ENCODE measurements at regions not wholly inside any gene's neighbourhood (a gene's known extent, or its start where the extent isn't known, plus 50 kb on each side); places are given as distances from the start of the nearest gene placed in this dataset.

DNA sequence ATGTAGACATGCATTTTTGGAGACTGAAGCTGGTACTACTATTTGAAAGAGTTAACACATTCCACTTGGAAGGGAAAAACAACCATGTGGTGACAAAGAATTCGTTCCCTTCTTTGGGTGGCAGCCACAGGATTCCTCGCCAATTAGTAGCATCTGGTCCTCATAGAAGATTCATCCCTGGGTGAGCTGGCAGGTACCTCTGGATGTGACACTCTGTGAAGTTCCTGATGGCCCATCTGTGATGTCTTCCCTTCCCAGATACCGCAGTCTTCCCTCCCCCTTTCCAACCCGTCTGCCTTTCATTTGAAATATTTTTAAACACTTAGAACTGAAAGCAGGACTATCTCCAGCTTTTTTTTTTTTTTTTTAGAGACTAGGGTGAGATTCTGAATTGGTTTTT lies 569.5 kb downstream of the TYW1 start:
- no peak for DNase-seq

DNA sequence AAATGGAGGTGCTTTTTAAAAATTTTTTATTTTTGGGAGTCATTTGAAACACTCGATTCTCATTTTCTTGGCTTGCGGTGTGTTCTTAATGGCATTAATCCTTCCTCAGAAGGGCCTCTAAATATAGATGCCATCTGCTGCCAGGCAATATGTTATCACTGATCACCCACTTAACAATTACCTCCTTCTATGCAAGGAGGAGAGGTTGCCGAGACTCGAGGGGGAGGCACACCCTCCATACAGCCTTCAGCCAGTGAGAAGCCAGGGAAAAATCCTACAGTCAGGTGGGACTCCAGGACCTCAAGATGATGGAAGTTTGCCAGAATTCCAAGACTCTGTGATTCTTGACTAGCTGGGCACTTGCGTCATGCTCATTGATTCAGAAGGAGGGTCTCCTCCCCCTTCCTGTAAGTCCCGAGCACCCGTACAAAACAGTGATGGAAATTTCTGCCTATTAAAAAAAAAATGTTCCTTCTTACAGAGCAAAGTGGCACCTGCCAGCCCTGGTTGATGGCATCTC lies 574.5 kb downstream of the TYW1 start:
- no peak for DNase-seq

DNA sequence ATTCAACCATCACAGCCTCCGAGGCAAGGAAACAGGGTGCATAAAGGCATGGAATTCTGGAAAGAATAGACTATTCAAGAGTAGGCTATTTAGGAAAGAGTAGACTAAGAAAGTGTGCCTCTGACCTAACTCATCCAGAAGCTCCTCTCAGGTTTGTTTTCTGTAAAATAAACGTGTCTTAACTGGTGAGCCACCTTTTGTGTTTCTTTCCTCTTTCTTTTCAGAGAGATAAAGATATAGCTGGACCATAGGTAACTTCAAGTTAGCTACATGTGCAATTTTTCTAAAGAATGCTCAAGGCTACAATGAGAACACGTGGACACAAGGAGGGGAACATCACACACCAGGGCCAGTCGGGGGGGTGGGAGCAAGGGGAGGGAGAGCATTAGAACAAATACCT lies 577.0 kb downstream of the TYW1 start:
- no peak for DNase-seq

DNA sequence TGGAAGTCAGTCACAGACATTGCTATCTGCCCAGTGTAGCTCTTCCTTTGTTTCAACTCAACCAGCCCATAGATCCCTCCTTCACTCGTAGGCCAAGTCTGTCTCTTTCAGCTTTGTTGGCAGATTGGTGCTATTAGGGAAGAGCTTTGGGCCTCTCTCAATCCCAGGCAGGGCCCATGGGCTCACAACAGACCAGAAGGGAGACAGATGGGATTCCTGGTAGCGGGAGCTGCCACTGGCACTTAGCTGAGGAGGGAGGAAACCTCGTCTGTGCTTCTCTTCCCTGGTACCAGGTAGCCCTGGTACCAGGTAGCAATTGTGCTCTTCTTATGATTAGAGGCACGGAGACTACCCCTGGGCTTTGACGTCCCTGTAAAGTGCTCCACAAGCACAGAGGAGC lies 592.0 kb downstream of the TYW1 start:
- no peak for DNase-seq

DNA sequence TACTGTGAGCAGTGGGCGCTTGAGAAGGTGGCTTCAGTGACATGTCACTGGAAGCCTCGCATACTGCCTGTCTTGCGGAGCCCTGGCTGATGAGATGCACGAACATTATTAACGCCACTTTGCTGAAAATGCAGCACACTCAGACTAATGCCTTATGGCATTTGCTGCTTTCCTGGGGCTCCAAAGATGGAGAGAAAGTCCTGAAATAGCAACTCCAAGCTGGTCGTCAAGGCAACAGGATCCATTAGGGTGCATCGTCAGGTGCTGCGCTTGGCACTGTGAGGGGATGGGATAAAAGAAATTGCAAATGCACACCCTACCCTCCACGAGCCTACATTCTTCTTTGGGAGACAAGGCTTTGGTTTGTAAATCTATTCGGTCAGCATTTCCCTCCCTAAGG lies 592.5 kb downstream of the TYW1 start:
- DNase-seq: no peak

DNA sequence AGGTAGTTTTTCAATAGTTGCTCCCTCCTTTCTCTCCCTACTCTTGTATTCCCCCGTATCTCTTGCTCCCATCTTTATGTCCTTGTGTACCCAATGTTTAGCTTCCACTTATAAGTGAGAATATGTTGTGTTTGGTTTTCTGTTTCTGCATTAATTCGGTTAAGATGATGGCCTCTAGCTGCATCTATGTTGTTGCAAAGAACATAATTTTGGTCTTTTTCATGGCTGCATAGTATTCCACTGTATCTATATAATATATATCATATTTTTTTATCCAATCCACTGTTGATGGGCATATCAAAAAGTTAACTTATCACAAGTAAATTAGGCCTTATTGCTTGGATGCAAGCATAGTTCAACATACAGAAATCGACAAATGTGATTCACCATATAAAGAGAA lies 594.0 kb downstream of the TYW1 start:
- no peak for DNase-seq

DNA sequence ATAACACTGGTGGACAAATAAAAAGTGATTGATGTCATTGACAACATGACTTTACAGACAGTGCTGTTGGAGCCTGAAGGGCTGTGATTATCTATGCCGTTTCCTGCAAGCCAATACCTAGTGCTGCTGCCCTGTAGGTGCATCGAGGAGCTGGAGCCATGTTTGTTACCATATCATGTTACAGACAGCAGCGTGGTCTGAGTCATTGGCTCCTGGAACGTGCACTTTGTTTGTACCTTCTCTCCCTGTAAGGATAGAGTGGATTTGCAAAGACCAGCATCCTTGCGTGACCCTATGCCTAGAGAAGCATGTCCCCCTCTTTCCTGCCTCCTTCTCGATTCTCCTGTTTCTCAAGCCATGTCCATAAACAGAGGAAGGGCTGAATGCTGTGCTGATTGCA lies 597.2 kb downstream of the TYW1 start:
- no peak for DNase-seq

DNA sequence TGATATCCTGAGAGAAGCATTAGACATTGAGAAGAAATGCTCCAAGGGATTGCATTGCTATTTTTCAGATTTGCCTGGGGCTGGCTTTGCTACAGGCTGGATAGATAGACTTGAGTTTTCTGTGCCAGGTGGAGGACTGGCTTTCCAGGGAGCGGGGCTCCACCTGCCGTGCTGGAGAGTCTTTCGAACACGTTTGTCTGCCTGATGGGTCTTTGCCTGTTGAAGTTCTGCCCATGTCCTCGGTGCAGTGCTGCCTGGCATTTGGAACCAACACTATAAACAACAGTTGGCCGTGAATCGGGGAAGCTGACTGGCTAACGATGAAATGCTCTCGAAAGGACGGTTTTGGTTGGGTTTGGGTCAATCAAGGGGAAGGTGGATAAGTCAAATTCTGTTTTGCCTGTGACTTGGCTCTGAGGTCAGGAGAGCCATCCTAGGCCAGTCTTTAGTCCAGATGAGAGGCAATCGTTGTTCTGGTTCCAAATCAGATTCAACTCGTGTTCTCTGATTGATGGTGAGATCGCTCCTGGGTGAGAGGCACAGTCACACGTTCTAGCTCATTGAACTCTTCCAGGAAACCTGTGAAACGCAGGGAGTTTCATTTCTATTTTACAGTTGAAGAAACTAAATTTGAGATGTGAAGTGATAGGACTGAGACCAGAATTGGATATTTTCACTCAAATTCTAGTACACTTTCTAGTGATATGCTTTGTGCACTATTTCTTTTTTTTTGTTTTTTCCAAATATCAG lies 599.0 kb downstream of the TYW1 start:
- no peak for DNase-seq

DNA sequence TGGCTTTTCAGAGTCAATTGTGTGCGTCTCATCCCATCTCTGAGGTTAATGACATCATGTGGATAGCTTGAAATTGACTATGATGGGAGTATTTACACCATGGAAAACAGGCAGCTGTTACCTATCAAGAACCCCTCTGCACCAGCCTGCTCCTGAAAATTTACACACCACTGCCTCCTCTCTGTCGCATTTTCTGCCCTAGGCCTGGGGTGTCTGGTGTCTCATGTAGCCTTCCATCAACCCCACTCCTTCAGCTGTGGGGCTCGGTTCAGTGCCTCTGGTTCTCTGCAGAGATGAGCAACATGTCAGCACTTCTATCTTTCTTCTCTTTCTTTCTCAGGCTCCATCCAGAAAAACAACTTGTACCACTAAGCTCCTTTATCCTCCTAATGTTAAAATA lies 600.5 kb downstream of the TYW1 start:
- DNase-seq: no peak

DNA sequence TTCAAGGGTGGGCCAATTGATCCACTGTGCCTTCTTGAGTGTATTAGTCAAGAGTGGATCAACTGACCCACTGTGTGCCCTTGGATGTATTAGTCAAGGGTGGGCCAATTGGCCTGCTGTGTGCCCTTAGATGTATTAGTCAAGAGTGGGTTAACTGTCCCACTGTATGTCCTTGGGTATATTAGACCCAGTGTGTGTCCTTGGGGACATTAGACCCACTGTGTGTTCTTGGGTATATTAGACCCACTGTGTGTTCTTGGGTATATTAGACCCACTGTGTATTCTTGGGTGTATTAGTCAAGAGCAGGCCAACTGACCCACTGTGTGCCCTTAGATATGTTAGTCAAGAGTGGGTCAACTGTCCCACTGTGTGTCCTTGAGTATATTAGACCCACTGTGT lies 601.8 kb downstream of the TYW1 start:
- no peak for DNase-seq

DNA sequence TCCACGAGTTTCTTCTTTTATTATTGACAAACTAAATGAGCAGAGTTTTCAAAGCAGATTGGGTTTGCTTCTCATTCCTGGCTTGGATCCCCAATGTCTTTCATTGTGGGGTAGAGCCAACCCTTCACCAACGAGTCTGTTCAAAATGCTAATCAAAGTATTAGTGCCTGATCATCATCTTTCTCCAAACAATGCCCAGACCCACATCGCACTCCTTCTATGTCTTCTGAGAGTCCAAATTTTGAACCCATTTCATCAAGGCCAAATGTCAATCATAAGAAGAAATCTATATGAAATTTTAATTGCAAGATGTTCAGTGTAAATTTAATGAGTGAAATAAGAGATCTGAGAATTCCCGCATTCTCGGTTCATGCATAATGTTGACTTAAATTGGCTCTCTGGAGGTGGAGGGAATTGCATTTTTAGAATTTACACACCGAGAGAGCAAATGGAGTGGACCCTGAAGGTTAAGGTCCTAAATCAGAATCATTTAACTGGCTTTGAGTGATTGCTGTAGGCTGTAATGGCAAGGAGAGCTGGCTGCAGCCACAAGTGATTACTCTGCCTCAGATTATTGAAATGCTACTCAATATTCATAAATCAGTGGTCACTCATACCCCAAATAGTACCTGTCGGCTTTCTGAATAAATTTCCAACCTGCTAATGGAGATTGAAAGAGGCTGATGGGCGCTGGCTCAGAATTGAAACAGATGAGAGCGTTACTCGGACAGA lies 602.9 kb downstream of the TYW1 start:
- no peak for DNase-seq

DNA sequence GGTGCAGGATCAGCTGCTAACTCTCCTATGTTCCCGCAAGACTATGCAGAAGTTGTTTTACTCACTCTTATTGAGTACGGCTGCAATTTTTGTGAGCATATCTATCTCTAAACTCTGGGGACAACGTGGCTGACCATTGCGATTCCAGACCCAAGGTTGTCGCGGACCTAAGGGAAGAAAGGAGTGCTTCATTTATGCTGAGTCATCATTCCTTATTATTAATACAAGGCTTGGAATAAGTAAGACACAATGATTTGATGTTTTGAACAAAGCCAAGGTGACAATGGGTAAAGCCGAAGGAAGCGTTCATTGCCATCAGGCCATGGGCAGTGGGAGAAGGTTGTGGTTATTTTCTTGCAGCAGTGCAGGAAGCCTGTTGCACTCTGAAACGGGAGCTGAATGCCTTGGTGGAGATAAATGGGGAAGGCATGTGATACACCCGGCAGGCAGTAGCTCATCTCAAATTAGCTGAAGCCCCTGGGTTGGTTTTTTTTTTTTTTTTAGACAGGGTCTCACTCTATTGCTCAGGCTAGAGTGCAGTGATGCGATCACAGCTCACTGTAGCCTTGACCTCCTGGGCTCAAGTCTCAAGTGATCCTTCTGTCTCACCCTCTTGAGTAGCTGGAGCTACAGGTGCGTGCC lies 605.7 kb downstream of the TYW1 start:
- DNase-seq: no peak

DNA sequence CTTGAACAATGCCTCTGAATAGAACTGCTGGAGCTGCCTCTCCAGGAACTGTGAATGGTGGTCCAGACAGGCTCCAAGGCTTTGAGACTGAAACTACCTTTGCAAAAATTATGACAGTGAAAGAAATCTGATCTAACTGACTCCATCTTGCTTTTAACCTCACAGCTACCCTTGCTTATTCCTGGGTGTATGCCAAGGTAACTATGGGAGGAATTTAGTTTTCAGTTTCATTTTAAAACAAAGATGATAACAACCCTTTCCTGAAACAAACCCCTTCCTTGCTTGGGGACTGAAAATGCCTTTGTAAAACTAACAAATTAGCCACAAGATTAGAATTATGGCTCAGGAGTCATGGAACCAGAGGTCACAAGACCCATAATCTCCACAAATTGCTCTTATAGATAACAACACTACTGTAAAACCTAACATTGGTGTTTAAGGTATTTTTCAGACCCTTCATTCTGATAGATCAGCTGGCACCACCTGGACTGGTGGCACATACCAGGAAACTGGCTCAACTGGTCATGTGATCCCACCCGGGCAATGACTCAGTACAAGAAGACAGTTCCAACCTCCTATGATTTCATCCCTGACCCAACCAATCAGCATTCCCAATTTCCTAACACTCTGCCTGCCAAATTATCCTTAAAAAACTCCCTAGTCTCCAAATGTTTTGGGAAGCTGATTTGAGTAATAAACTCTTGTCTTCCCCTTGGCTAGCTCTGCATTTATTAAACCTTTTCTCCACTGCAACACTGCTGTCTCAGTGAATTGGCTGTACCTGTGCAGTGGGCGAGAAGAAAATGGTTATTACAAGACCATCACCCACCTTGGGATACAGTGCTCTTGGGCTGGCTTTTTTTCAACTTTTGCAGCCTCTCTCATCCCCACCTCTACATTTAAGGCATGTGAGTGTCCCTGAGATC lies 608.1 kb downstream of the TYW1 start:
- DNase-seq: no peak

DNA sequence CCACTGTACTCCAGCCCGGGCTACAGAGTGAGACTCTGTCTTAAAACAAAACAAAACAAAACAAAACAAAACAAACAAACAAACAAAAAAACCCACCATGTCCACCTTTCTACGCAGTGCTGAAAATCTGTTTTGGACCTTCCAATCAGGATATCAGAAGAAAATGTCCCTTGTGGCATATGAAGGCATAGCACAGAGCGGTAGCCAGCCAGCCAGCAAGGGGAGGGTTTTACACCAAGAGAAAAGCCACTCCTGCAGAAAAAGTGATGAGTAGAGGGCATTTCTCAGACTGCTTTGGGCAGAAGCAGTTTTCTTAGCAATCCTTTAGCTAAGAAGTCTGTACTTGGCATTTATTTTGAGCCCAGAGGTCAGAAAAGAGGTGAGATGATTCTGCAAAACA lies 612.2 kb downstream of the TYW1 start:
- DNase-seq: no peak

DNA sequence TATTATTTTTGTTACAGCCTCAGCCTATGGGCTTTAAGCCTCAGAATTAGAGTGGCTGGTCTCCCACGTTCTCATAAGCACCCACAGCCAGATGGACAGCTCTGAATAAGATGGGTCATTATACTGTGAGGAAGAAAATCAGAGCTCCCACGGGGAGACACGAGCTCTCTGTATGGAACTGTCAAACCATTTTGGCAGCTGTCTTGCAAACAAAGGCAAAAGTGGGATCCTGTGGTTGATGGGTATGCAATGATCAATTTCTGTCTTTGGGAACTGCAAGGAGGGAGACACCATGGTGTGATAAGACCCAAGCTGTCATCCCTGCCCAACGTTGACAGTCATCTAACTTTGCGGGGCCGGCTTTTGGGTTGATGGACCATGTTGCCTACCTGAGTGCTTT lies 614.3 kb downstream of the TYW1 start:
- no peak for DNase-seq

DNA sequence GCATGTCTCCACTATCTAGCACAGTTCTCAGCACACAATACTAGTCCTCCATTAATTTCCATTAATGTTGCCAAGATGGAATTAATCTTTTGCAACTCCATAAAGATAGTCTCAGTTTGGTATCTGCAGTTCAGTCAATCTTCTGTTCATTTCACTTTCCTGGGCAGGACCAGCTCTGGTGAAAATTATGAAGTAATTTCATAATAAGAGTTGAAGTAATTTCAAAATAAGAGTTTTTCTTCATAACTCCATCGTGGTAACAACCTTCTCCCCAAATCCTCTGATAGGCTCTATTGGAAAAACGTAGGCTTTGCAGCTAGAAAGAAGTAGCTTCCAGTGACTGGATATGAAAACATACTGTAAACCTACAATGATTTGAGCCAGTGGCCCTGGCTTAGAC lies 618.2 kb downstream of the TYW1 start:
- no peak for DNase-seq

DNA sequence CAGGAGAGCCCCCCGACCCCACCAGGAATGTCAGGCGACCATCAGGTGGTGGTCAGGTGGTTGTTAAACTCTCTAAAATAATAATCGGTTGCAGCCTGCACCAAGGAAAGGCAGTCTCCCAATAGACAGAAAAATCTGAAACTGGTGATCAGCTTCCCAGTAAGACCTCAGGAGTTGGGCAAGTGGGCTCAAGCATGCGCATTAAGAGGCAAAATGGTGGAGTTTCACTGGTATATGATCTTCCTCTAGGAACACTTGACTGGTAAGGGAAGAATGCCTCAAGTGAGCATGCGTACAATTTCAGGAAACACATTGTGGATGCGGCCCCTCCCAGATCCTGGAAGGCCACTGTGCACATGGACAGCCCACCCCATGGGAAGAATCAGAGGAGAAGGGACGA lies 619.9 kb downstream of the TYW1 start:
- DNase-seq: no peak

DNA sequence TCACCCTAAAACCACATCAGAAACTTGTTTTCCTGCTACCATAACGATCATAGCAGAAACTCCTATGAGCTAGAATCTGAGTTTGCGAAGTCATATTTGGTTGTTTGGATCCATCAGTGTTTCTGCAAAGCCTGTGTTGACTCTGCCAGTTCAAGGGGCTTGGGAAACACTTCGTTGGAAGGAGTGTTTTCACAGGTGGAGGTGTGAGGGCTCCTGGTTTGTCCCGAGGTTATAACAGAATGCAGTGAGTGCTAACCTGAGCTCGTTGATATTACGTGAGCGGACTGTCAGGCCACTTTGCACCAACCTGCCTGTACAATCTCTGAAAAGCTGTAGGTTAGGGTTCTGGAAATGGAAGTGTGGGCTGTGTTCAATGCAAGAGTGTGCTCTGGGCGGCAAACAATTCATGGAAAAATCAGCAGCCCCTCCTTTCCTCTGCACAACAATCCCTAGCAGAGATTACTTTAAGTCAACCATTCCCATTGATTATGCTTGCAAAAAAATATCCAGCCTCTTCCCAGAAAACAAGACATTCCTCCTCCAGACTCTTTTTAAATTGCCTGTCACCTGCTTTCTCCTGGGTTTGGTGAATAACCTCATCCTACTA lies 622.0 kb downstream of the TYW1 start:
- no peak for DNase-seq

DNA sequence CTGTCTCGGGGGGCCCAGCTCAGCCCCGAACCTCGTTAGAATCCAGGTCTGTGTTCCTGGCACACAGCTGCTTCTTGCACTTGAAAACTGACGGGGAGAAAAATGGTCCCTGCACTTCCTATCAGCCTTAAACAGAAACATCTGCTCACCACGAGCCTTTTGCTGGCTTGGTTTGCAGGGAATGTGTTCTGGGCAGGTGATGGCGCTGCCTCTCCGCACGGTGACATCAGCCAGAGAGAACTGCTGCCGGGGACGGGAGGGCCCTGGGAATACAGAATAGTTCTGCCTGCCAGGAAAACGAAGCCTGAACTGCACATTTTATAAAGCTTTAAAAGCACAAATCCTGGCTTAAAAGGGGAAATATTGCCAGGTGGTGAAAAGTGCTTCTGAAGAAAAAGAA lies 622.5 kb downstream of the TYW1 start:
- no peak for DNase-seq

DNA sequence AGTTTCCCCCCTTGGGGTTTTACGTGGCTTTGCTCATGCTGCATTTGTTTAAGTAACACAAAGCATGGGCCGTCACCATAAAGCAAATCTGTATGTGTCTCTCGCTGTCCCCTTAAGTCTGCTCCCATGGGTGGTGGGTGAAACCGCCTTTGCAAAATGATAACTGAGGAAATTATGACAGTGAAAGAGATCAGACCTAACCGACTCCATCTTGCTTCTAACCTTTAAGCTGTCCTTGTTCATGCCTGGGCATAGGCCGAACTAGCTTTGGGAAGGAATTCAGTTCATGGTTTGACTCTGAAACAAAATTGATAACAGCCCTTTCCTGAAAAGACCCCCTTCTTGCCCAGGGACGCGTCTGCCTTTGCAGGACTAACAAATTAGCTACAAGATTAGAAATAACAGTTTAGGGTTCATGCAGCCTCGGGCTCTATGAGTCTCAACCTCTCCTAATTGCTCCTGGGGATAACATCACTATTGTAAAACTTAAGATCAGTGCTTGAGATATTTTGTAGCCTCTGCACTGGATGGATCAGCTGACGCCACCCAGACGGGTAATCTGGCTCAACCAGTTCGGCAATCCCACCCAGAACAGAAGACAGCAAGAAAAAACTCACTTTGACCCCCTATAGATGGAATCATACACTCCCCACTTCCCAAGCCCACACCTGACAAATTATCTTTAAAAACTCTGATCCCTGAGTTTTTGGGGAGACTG lies 623.7 kb downstream of the TYW1 start:
- DNase-seq: no peak

DNA sequence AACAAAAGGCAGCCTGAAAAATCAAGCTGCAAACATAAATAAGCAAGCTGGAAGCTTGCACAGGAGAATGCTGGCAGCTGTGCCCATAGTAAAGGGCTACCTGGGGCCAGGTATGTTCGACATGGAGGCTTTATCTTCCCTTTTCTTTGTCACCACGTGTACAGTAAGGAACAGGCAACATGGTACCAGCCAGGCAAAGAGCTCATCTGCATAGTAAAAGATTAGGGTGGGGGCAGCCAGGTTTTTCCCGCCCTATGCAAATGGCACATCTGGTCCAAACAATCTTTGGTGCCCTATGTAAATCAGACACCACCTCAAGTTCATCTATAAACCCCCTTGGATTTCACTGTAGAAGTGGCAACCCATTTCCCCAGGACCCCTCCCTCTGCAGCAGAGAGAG lies 625.1 kb downstream of the TYW1 start:
- DNase-seq: no peak

DNA sequence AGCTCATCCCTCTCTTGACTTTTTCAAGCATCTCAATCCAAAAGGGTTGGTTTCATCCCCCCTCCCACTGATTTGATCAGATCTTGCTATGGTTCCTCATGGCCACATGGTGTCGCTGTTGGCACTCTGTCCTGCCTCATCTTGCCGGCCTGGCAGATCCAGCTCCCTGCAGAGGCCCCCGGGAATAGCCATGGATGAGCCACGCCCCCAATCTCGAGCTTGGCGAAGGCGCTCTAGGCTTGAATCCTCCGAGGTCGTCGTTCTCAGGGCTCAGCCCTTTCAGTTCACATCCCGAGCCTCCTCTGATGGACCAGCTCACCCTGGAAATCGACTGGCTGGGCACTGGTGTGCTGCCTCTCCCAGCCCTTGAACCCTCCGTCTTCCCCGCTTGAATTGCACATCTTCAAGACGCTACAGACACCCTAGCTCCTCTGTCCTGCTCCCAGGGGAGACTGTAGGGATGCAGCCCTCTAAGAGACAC lies 628.7 kb downstream of the TYW1 start:
- DNase-seq: peak; percentile 46

Data from stimulated activated CD4-positive, alpha-beta T cell treated with anti-CD3 and anti-CD28 coated beads, Interleukin-15, amount 100 ng/mL, for 24 hours (primary cell).